OCI-M1 (cell line): ENCODE measurements at regions not wholly inside any gene's neighbourhood (a gene's known extent, or its start where the extent isn't known, plus 50 kb on each side); places are given as distances from the start of the nearest gene placed in this dataset.
A peak's percentile ranks its signal among the peaks of the same experiment; 100 is the strongest.
"Not testable (repeated sequence)": the region's sequence is repeated elsewhere in the genome, so short reads cannot be mapped to it uniquely, and the experiment has no call there.

ENCODE experiments used
- DNase-seq: peaks from one replicate; lab custom pipeline; 2025; lab: John Stamatoyannopoulos, UW

DNA sequence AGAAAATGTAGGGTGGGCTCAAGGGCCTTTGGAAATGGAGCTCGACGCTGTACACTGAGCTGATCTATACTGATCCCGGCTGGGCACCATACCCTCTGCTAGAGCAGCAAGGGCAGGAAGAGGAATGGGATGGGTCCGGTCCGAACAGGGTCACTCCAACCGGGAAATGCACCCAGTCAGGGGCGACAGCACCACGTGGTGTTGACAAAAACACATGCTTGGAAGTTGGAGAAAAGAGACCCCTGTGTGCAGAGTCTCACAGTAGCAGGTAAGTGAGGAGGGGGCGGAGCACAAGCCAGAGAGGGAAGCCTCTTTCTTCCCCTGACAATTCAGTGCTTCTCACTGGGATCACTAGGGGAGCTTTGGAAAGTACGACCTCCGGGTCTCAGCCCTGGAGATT is 84.1 kb upstream of the ASB18 start:
- no peak for DNase-seq

DNA sequence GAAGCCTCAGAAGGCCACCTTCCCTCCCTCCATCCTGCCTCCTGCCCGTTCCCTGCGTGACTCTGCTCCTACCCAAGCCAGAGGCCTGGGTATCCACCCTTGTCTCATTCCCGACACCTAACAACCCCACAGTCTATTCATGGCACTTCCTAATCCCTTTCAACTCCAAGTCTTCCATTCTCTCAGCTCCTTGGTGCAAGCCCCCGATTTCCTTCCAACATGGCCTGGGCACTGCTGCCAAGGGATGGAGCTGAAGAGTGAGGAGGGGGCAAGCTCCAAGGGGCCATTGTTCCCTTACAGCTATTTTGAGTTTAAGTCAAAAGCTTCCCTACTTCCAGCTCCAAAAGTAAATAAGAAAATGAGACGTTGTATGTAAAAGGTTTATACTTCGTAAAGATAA is 84.8 kb upstream of the ASB18 start:
- no peak for DNase-seq

DNA sequence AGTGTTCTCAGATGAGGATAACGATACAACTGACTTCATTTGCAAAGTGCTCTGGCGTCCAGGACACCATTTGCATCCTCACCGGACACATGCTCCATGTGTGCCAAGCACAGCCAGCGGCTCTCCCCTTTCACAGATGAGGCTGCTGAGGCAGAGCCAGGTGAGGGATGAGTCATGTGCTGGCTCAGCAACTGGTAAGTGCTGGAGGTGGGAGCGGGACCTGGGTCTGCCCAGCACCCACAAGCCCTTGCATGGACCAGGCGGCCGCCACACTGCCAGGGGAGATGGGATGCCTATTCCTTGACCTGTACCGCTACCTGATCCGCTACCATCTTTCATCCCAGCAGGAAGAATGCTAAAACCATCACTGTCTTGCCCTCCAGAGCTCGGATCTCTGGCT is 86.2 kb upstream of the ASB18 start:
- no peak for DNase-seq

DNA sequence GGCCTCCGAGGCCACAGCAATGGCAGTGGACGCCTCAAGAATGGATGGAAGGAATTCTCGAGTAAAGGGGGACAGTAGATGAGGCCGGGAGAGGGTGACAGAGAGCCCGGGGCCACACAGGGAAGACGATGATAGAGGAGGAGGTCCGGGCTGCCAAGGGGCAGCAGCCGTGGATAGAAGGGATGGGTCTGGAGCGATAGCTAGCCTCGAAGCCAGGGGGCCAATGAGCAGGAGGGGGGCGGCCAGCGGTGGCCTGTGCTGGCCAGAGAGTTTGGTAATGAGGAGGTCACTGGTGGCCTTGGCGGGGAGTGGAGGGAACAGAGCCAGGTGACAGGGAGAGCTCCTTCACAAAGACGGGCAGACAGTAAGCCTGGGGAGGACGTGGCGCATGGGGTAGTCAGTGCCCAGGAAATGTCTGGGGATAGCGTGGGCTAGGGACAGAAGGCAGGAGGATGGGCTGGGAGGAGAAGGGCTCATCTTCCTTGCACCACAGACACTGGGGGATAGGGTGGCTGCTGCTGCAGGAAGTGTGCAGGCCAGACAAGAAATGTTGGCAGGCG is 87.8 kb upstream of the ASB18 start:
- DNase-seq: no peak

DNA sequence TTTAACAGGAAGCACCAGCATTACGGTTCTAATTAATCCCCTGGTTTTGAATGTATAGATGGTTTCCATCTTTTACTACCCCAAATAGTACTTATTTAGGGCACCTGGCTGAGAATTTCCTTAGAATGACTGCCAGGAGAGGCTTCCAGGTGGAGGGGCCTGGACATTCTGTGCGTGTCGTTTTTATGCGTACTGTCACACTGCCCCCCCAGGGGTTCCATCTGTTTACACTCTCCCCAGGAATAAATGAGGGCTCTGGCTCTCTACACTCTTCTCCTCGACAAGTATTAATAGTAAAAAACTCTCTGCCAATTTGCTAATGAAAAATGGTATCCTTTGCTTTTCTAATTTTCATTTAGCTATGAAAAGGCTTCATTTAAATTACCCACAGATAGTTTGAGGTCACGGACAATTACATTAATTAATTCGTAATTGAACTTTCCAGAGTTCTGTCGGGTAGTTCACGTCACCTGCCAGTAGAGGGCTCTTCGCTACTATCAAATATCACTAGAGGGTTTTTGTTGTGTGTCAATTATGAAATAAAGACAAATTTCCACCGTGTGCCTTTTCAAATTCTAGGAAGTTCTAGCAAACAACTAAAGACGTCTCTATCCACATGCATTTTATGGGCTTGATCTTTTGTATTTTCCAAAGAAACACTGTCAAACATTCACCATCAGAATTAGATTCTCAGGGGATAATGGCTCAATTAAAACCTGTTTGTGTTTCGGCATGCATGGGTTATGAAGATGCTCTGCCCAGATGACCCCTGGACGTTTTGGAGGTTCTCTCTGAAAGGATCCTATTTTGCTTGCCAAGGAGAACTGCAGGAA is 88.8 kb upstream of the ASB18 start:
- peak; percentile 44 for DNase-seq

DNA sequence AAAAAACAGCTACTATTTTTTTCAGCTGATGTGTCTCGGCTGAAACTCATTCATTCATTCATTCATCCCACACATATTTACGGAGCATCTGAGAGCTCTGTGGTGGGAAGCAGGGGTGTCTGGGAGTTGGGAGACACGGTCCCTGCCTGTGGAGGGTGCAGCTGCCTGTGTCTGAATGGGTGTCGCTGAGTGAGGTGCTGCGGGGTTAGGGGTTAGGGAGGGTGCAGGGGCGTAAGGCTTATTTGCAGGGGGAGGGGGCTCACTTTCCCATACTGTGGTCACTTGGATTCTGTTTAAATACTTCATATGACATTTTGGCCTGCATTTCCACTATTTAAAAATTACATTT is 89.4 kb upstream of the ASB18 start:
- no peak for DNase-seq

DNA sequence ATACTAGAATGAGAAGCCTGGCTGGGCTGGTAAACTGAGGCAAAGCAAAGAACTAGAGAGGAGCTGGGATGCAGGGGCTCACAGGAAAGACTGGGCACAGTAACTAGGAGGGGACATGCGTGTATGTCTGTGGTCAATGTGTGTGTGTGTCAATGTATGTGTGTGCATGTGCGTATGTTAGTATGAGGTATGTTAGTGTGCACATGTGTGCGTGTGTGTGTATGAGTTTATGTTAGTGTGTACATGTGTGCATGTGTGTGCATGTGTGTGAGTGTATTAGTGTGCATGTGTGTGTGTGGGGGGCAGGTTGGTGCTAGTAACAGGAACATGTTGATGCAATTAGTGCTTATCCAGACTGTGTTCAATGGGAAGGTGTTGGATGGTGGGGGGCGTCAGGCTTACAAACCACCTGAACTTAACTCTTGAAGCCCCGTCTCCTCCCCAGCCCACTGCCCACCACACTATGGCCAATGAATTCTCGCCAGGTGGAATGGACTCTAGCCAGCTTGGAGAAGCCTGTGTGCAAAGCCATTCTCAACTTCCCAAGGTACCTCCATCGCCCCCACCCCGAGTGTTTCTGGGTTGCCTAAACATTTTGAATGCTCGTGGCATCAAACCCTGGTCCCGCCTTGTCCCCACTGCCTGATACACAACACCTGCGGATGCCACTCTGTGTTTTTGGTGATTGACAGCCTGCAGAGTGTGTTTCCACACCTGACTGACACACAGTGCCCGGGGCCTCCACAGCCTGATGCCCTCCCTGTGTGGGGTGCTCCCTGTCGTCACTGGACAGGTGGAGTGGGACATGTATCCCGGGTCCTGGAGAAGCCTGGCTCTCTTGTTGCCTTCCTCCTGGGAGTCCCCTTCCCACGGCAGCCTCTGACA is 90.1 kb upstream of the ASB18 start:
- DNase-seq: no peak

DNA sequence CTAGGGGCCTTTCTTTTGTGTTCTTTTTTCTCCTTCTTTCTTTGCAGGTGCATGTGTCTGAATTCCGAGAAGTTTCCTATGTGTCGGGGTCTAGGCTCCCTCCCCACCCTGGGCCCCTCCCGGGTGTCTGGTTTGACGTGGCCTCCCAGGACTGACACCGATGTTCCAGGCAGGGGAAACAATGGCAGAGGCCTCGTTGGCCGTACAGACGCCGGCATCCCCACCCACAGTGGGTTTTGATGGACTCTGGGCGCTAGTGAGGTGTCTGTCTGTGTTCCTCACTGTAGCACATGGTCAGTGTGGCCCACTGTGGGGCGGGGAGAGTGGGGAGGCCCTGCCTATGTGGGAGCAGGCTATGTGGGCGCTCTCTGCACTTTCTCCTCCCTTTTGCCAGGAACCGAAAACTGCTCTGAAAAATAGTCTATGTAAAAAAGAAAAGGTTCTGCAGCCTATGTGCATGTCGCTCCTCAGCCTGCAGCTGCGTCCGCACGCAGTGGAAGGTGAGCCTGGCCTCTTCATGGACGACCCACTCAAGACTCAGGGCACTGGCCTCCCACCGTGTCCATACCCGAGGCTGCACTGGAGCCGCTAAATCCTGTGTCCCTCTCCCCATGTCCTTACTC is 90.9 kb upstream of the ASB18 start:
- no peak for DNase-seq

DNA sequence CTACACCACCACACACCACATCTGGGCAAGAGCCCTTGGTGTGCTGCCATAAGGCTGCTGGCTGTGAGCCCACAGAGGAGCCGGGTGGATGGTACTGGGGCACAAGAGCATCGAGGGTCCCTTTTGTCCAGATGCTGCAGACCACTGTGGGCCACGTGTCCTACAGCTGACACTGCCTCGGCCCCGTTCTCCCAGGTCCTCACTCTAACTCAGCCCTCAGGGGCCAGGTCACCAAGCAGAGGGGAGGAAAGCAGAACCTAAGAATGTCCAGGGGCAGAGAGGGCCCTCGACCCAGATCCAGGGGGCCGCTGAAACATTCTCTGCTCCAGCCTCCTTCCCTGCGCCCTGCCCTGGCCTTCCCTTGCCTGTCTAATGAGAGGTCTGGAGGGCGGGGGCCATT is 91.7 kb upstream of the ASB18 start:
- DNase-seq: no peak

DNA sequence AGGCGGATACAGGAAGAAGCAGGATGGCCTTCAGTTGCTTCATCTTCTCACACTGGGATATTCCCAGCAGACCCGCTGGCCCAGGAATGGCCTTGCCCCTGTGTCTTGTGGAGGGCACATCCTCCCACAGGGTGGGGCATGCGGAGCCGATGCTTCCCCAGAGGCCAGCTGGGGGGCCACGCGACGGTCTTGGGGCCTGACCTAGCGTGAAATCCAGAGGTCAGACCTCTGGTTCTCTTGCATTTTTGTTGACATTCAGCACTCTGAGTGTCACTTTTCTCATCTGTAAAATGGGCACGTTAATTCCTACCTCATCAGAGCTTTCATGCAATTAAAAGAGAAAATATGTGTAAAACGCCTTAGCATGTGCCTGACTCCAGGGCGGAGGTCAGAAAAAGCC is 92.1 kb upstream of the ASB18 start:
- DNase-seq: not testable (repeated sequence)

DNA sequence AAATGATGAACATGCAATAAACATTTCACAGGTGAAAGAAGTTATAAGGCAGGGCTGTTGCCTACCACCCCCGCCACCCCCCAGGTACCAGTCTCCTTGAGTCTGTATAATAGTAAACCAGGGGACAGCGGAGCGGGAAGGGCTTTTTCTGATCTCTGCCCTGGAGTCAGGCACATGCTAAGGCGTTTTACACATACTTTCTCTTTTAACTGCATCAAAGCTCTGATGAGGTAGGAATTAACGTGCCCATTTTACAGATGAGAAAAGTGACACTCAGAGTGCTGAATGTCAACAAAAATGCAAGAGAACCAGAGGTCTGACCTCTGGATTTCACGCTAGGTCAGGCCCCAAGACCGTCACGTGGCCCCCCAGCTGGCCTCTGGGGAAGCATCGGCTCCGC is 94.3 kb upstream of the ASB18 start:
- not testable (repeated sequence) for DNase-seq

DNA sequence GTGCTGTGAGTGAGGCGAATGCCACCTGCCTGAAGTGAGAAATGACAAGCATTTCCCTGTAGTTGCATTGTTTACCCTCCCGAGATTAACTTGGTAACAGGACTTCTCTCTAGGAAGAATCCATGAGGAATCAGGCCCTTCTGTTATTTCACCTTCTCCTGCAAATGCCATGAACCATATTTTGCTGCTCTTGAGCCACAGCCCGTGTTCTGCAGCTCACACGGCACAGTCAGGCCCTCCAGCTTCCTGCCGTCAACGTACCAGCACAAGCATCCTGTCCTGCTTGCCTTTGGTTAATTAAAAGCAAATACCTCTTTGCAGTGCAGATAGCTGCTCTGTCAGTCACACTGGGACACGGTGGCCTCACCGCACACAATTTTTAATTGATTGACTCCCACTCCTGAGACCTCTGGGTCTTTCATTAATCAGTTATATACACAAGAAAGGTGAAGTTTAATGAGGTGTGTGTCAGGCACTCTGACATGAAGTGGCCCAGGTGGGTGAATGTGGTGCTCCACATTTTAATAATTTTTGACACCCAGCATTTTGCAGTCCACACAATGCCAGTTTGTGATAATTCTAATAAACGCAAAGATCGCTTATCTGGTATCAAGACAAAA is 95.3 kb upstream of the ASB18 start:
- DNase-seq: no peak

DNA sequence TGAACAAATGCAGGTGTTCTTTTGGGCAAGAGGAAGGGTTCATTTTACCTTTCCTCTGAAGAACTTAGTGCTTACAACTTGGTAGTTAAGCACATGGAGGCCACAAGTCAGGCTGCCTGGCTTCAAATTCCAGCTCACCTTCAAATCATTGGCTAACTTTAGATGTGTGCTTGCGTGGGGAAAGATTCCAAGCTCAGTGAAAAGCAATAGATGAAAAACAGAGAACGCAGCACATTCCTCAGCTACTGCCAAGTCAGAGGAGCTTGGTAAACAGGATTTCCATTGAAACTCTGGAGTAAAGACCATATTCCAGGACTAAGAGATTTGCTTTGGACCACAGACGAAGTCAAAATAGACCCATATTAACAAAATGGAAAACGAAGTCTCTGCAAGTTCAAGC is 96.3 kb upstream of the ASB18 start:
- DNase-seq: no peak

DNA sequence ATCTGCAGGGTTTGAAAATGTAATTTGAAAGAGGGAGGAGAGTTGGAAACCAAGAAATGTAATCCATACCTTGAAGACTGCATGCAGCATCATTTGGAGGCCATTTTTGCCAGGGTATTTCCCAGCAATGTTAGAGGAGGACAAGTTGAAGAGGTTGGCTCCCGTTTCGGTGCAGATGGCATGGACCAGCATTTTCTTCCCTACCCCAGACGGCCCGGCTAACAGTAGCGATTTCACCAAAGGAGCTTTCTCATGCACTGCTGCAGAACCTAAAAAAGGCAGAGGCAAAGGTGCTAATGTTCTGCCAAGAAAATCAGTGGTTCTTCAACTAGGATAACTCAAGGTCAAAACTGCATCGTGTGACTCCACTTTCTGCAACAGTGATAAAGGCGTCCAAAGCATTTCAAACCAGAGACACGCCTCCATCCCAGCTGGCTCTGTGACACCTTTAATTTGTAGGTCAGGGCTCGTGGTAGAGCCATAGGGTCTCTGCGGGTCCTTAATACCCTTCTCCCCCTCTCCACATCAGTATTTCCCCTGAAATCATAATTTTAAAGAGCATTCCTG is 99.6 kb upstream of the ASB18 start:
- no peak for DNase-seq

DNA sequence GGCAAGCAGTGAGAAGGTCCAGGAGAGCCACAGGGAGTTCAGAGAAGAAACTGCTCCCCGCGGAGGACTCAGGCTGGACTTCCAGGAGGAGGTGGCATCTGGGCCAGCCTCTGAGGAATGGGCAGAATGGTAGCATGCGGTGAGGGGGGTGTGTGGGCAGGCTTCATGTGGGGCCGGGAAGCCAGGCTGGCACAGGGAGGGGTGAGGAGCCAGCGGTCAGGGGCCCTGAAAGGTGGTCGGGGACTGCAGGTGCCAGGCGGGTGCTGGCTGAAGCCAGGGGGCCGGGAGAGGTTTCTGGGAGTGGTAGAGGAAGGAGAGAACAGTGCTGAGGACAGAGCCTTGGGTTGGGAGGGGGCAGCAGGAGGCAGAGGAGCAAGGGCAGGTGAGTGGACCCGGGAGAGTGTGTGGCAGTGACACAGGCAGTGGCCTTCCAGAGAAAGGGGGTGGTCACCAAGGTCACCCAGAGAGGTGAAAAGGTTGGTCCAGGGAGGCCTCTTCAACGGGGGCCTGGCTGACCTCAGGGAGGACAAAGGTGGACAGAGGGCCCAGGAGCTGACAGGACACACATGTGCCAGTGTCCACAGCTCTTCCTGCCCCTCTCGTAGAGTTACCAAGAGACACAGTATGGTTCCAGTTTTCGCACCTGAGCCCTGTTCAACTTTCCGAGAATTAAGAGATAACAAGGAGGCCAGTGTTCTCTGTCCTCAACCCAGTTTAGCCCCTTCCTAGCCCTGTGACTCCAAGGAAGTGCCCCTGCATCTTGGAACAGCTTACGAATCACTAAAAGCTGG is 101.2 kb upstream of the ASB18 start:
- no peak for DNase-seq

DNA sequence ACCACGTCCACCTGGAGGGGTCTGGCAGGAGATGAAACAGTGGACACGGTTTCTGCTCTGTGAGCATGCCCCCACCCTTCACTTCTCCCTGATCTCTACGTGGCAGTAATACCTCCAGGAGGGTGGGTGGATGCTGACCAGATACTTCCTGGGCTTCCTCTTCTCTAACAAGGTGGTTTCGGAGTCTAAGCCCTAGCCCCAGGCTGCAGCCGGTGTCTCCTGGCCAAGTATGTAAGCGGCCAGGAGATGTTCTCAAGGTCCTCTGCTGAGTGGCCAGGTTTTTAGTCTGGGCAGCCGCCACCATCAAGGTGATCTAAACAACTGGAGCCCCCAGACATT is 101.8 kb upstream of the ASB18 start:
- no peak for DNase-seq

DNA sequence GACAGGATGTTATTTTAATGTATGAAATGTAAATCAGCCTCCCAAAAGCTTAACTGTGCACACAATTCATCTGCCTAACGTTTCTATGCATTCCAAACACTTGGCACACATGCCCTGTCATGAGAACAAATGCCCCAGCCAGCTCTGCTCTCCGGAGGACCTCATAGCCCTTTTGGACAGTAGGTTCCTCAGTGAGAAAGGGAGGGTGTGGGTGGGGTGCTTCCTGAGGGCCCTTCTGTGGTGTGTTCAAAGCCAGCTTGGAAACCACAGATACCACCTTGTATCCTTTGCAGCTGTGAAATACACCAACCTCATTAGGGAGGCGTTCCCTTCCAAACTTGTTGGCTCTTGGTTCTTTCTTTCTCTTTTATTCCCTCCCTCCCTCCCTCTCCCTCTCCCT is 102.2 kb upstream of the ASB18 start:
- no peak for DNase-seq

DNA sequence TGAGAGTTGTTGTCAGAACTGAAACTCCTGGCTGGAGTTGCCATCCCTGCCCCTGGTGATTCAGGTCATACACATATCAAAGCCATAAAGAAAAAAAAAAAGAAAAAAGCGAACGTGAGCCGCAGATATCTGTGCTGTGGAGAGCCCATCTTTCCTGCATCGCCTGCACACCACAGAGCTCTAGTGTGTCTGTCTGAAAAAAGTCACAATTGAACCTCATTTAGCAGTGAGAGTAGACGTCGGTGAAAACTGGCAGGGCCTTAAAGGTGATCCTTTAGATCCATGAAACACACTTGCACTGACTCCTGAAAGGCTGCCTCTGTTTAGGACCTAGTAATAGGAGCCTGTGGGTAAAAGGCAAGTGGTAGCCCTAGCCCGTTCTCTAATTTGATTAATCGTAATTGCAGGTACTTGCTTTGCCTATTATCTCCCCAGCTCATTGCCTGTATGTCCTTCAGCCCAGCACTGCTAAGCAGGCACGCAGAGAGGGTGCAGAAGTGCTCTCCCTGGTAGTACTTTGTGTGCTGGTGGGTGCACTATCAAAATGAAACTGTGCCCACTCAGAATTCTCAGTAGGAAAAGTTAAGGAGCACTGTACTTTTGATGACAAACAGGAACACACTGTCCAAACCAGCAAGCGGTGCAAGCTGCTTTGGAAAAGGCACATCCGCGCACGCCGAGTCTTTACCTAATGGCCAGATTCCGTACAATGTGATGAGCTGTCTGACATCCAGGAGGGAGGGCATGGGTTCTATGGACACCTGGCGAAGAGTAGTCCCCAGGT is 103.5 kb upstream of the ASB18 start:
- DNase-seq: no peak

DNA sequence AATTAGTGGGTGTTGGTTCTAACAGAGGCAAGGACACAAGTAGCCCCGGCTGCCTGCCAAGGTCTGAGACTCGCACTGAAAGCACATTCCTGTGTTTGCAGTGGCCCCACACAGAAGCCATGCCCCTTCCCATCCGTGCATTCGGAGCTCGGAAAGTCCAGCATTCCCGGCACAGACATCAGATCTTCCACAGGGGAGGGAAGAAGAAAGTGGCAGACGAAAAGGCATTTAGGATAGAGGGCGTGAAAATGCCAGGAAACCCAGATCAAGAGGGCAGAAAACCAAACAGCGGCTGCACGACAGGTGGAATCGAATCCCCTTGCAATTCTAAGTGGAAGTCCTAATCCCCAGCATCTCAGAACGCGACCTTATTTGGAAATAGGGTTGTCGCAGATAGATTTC is 105.5 kb upstream of the ASB18 start:
- DNase-seq: no peak

DNA sequence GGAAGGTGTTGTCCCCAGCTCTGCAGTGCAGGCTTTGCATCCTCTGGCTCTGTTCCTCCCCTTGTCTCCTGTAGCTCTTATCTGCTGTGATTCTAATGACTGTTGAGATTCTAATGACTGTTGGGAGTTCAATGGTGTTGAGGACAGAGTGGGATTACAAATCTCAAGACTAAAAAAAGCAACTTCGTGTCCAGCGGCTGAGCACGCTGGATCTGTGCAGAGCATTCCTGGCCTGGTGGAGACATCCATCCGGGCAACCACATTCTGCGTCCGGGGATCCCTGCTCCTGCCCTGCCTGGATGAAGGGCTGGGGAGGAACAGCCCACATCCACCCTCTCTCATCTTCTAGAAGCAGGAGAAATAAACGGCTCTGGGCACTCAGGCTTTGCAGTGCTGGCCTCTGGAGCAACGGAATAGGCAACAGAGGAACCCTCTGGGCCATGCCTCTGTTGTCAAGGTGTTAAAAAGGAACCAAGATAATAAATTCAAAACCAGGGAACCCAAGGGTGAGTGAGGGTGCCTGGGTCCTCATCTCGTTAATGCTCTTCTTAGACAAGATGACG is 106.7 kb upstream of the ASB18 start:
- DNase-seq: no peak
